Upper lobe of left lung (tissue), 4 donors: ENCODE measurements at regions not wholly inside any gene's neighbourhood (a gene's known extent, or its start where the extent isn't known, plus 50 kb on each side); places are given as distances from the start of the nearest gene placed in this dataset.

Experiments used
- CTCF ChIP-seq, 6 experiments: fragments of 450-650 bp in 4 of 6; fragments of 200-600 bp in 2 of 6; sonication (generic) in 2 of 6; IDR thresholded peaks; one replicate each; pipeline ENCODE4 v1.5.1; 2016 to 2019; ENCODE audit warnings: antibody characterized with exemption in 6 of 6
- EP300 ChIP-seq, 4 donors: sonication (generic); formaldehyde crosslinking; IDR thresholded peaks; one replicate each; pipeline ENCODE4 v1.5.1; 2017; ENCODE audit warnings: antibody characterized with exemption in 4 of 4, control low read depth in 2 of 4
- POLR2A ChIP-seq, 4 donors: fragments of 450-650 bp; IDR thresholded peaks; one replicate each; pipeline ENCODE4 v1.5.1; 2016 to 2017; ENCODE audit warnings: antibody characterized with exemption in 4 of 4, mild to moderate bottlenecking in 2 of 4
- POLR2AphosphoS5 ChIP-seq, 2 donors: sonication (generic); formaldehyde crosslinking; IDR thresholded peaks; one replicate each; pipeline ENCODE4 v1.5.1; 2017; ENCODE audit warnings: antibody characterized with exemption in 2 of 2

- no peak for TF ChIP-seq CTCF (IDR thresholded peaks at IDR 0.05)
- no peak for TF ChIP-seq POLR2A (IDR thresholded peaks at IDR 0.05)
- TF ChIP-seq EP300 (IDR thresholded peaks at IDR 0.05) = no peak
- no peak for TF ChIP-seq POLR2AphosphoS5 (IDR thresholded peaks at IDR 0.05)
Measured at GRCh38 chr7:15922002-15922401, 235.5 kb upstream of the MEOX2 start.
